Endothelial cell of umbilical vein (primary cell): ENCODE measurements at regions not wholly inside any gene's neighbourhood (a gene's known extent, or its start where the extent isn't known, plus 50 kb on each side); places are given as distances from the start of the nearest gene placed in this dataset.

Experiments
- BruUV-seq: library from RNA; stranded (reverse); fragments of 400-500 nt; replicated peaks from 2 replicates; lab custom pipeline; 2021; lab: Mats Ljungman, UMichigan
- CTCF ChIA-PET: fragments of 300-600, 350-600 bp; sonication (Branson Sonifier 250); formaldehyde crosslinking; loops from one replicate; lab custom pipeline; 2021; ENCODE audit warnings: antibody characterized with exemption, inconsistent platforms; lab: Charles Lee
- POLR2A ChIA-PET: fragments of 300-600, 350-600 bp; sonication (Branson Sonifier 250); formaldehyde crosslinking; loops from one replicate; lab custom pipeline; 2021; ENCODE audit warnings: antibody characterized with exemption, inconsistent platforms; lab: Charles Lee
- DNase-seq: peaks from one replicate; pipeline ENCODE4 v3.0.0-alpha.2; 2011; ENCODE audit warnings: low read depth, low spot score
- FAIRE-seq: peaks from 2 replicates; lab custom pipeline; 2011; peaks lifted over from hg19 to GRCh38; lab: Jason Lieb, UNC
- H2AFZ ChIP-seq: 2 replicates; pipeline ENCODE4 v1.6.0; 2012; ENCODE audit warnings: low read depth, low read length, control low read depth, inconsistent platforms
- H3K27ac ChIP-seq: 2 replicates; pipeline ENCODE4 v1.5.1; 2011; ENCODE audit warnings: low read depth, mild to moderate bottlenecking, control low read depth, low read length, moderate library complexity; ENCODE audit not compliant: insufficient read depth
- H3K27me3 ChIP-seq, 2 experiments: 2 replicates each; pipeline versions ENCODE4 v1.6.0 to v1.6.1; 2011; ENCODE audit warnings: low read length in 2 of 2, mixed read lengths in 1 of 2; ENCODE audit not compliant: control insufficient read depth in 2 of 2, insufficient read depth in 2 of 2
- H3K36me3 ChIP-seq, 2 experiments: 2 replicates in 1 of 2; 3 replicates in 1 of 2; pipeline ENCODE4 v1.5.1; 2011; ENCODE audit warnings: low read length in 2 of 2, mild to moderate bottlenecking in 1 of 2, moderate library complexity in 1 of 2; ENCODE audit not compliant: control insufficient read depth in 2 of 2, insufficient read depth in 2 of 2; ENCODE audit errors: extremely low read depth in 1 of 2
- H3K4me1 ChIP-seq: 3 replicates; pipeline ENCODE4 v1.5.1; 2011; ENCODE audit warnings: mild to moderate bottlenecking, low read length; ENCODE audit not compliant: control insufficient read depth, insufficient read depth; ENCODE audit errors: extremely low read depth
- H3K4me2 ChIP-seq: 2 replicates; pipeline ENCODE4 v1.6.1; 2011; ENCODE audit warnings: low read length, control low read depth, mixed read lengths; ENCODE audit not compliant: insufficient read depth
- H3K4me3 ChIP-seq, 3 experiments: fragments of 200-600 bp in 1 of 3; sonication (generic), shearing (Covaris generic) in 1 of 3; replicated peaks in 1 of 3; 2 replicates each; pipeline ENCODE4 v1.5.1; 2011 to 2016; ENCODE audit warnings: control low read depth in 3 of 3, low read length in 3 of 3, mild to moderate bottlenecking in 2 of 3, inconsistent platforms in 1 of 3, low read depth in 1 of 3, moderate library complexity in 1 of 3; ENCODE audit not compliant: insufficient read depth in 1 of 3
- H3K79me2 ChIP-seq: 2 replicates; pipeline ENCODE4 v1.6.0; 2012; ENCODE audit warnings: low read length, inconsistent platforms; ENCODE audit not compliant: control insufficient read depth, insufficient read depth
- H3K9ac ChIP-seq: replicated peaks from 2 replicates; pipeline ENCODE3; 2011; ENCODE audit warnings: low read length, control low read depth; ENCODE audit not compliant: insufficient read depth; ENCODE audit errors: extremely low read depth
- H3K9me1 ChIP-seq: replicated peaks from 3 replicates; pipeline ENCODE4 v1.6.0; 2011; ENCODE audit warnings: mild to moderate bottlenecking, low read length; ENCODE audit not compliant: control insufficient read depth, insufficient read depth; ENCODE audit errors: extremely low read depth
- H3K9me3 ChIP-seq: replicated peaks from 2 replicates; pipeline ENCODE4 v1.5.1; 2012; ENCODE audit warnings: low read length, inconsistent platforms; ENCODE audit not compliant: control insufficient read depth, insufficient read depth
- H4K20me1 ChIP-seq: replicated peaks from 2 replicates; pipeline ENCODE3; 2011; ENCODE audit warnings: mild to moderate bottlenecking, low read length; ENCODE audit not compliant: control insufficient read depth, insufficient read depth; ENCODE audit errors: extremely low read depth
- CTCF ChIP-seq, 2 donors: IDR thresholded peaks; 1 replicate in 1 of 2; 2 replicates in 1 of 2; pipeline ENCODE4 v1.5.1; 2011; ENCODE audit warnings: low read length in 2 of 2, mild to moderate bottlenecking in 2 of 2, moderate library complexity in 2 of 2, control low read depth in 1 of 2, inconsistent platforms in 1 of 2, low read depth in 1 of 2; ENCODE audit not compliant: insufficient read depth in 1 of 2; ENCODE audit errors: extremely low read depth in 1 of 2
- EZH2 ChIP-seq: IDR thresholded peaks from 2 replicates; pipeline ENCODE4 v1.6.1; 2012; ENCODE audit warnings: borderline replicate concordance, low read depth, mild to moderate bottlenecking, moderate library complexity, low read length, inconsistent platforms; ENCODE audit not compliant: severe bottlenecking
- FOS ChIP-seq: IDR thresholded peaks from 2 replicates; pipeline ENCODE4 v1.6.1; 2011; ENCODE audit warnings: mild to moderate bottlenecking, low read length, moderate library complexity, borderline replicate concordance; ENCODE audit not compliant: insufficient read depth
- GATA2 ChIP-seq: IDR thresholded peaks from 2 replicates; pipeline ENCODE4 v1.7.0; 2011; ENCODE audit warnings: low read depth, mild to moderate bottlenecking, moderate library complexity, mixed read lengths, low read length; ENCODE audit not compliant: insufficient read length, insufficient read depth
- JUN ChIP-seq: IDR thresholded peaks from 2 replicates; pipeline ENCODE4 v1.6.1; 2011; ENCODE audit warnings: borderline replicate concordance, low read depth; ENCODE audit not compliant: insufficient read length, insufficient read depth
- MAX ChIP-seq: IDR thresholded peaks from 2 replicates; pipeline ENCODE4 v1.6.1; 2011; ENCODE audit not compliant: insufficient read depth, insufficient read length
- MYC ChIP-seq: IDR thresholded peaks from one replicate; pipeline ENCODE4 v1.6.1; 2011; ENCODE audit warnings: mild to moderate bottlenecking, low read depth, low read length
- POLR2A ChIP-seq: IDR thresholded peaks from 2 replicates; pipeline ENCODE4 v1.6.1; 2012; ENCODE audit warnings: low read depth, mild to moderate bottlenecking, control low read depth, low read length
- POLR2AphosphoS5 ChIP-seq: IDR thresholded peaks from 2 replicates; pipeline ENCODE4 v1.6.1; 2012; ENCODE audit warnings: low read depth, mild to moderate bottlenecking, control low read depth, low read length, moderate library complexity; ENCODE audit not compliant: insufficient read depth
- dilution Hi-C: fragments of 300-500 bp; cut with MboI; formaldehyde crosslinking; loops from one replicate; pipeline ENCODE4 v1.15.0; 2019; ENCODE audit warnings: low sequenced_read_pairs; ENCODE audit not compliant: extremely low pct_ligation_motif_present
- intact Hi-C: fragments of 100-400 bp; cut with micrococcal nuclease; formaldehyde crosslinking; loops from one replicate; pipeline ENCODE4 v1.10.0; 2022

- dilution Hi-C loops (no loop called here), intact Hi-C loops (no loop called here)
- no peaks in the 10 kb centered on the region for H3K9me1 ChIP-seq
- H3K9ac ChIP-seq: no peak overlapping the region
- H2AFZ ChIP-seq: no peak overlapping the region
- no peak overlapping the region for H3K4me3 ChIP-seq
- H3K4me2 ChIP-seq: no peak overlapping the region
- no peaks in the 10 kb centered on the region for H3K4me1 ChIP-seq
- CTCF ChIA-PET: no interaction called here
- no peaks in the 10 kb centered on the region for H3K36me3 ChIP-seq
- DNase-seq (no peak), FAIRE-seq (no peak)
- no TSS peak for BruUV-seq
- H3K9me3 ChIP-seq: no peaks in the 10 kb centered on the region
- H4K20me1 ChIP-seq: no peaks in the 10 kb centered on the region
- no peaks in the 10 kb centered on the region for H3K27me3 ChIP-seq
- H3K79me2 ChIP-seq: no peaks in the 10 kb centered on the region
- TF ChIP-seq GATA2 (no peak), EZH2 (no peak), MYC (no peak), JUN (no peak), POLR2AphosphoS5 (no peak), MAX (no peak), CTCF (IDR thresholded peaks at IDR 0.05; ENCODE audit: extremely low read depth in 1 of 2, insufficient read depth in 1 of 2, low read depth in 1 of 2, low read length in 2 of 2) (no peak), POLR2A (no peak), FOS (no peak)
- H3K27ac ChIP-seq: no peak overlapping the region
- POLR2A ChIA-PET: no interaction called here
Measured at GRCh38 chr6:147149826-147150225, 54.4 kb upstream of the STXBP5 start.
